ENCODE measurements at regions not wholly inside any gene's neighbourhood (a gene's known extent, or its start where the extent isn't known, plus 50 kb on each side); places are given as distances from the start of the nearest gene placed in this dataset.

- TF ChIP-seq CTCF (IDR thresholded peaks at IDR 0.05) = no peak
- Histone ChIP-seq H3K4me1 (peaks cover 0 to 25% (median 9%) of the 10 kb centered on the region in 4 donors), H3K9me3 (no peaks in the 10 kb centered on the region), H3K4me3 (no peak overlapping the region), H3K27me3 (no peaks in the 10 kb centered on the region), H3K27ac (no peak overlapping the region), H3K36me3 (no peaks in the 10 kb centered on the region)
- no peak for DNase-seq
- intact Hi-C loops (cut with DNase I; ENCODE audit: low total_unique reads) = no loop called here
Observed at GRCh38 chr5:72621576-72621975, 114.4 kb upstream of the ZNF366 start.

- Histone ChIP-seq H3K27ac (no peak overlapping the region), H3K9me3 (no peaks in the 10 kb centered on the region), H3K4me3 (no peak overlapping the region), H3K27me3 (no peaks in the 10 kb centered on the region), H3K4me1 (peaks cover 0 to 17% (median 5%) of the 10 kb centered on the region in 4 donors), H3K36me3 (no peaks in the 10 kb centered on the region)
- no peak for TF ChIP-seq CTCF (IDR thresholded peaks at IDR 0.05)
- intact Hi-C loops (cut with DNase I; ENCODE audit: low total_unique reads) = no loop called here
- DNase-seq = no peak
Observed at GRCh38 chr5:72619677-72620076, 112.5 kb upstream of the ZNF366 start.

GRCh38 chr5:72619251-72619650 is 112.0 kb upstream of the ZNF366 start:
- TF ChIP-seq CTCF (IDR thresholded peaks at IDR 0.05) = no peak
- no peaks in the 10 kb centered on the region for H3K27me3 ChIP-seq
- H3K27ac ChIP-seq = no peak overlapping the region
- intact Hi-C loops (cut with DNase I; ENCODE audit: low total_unique reads) = no loop called here
- no peaks in the 10 kb centered on the region for H3K36me3 ChIP-seq
- DNase-seq = no peak
- H3K4me1 ChIP-seq = peaks cover 0 to 12% (median 1%) of the 10 kb centered on the region in 4 donors
- no peak overlapping the region for H3K4me3 ChIP-seq
- H3K9me3 ChIP-seq = no peaks in the 10 kb centered on the region

- no peak overlapping the region for H3K4me3 ChIP-seq
- TF ChIP-seq CTCF (IDR thresholded peaks at IDR 0.05) = no peak
- H3K9me3 ChIP-seq = no peaks in the 10 kb centered on the region
- DNase-seq = no peak
- no peaks in the 10 kb centered on the region for H3K36me3 ChIP-seq
- no peak overlapping the region for H3K27ac ChIP-seq
- intact Hi-C loops (cut with DNase I; ENCODE audit: low total_unique reads) = no loop called here
- peaks cover 0 to 8% (median 0%) of the 10 kb centered on the region in 4 donors for H3K4me1 ChIP-seq
- no peaks in the 10 kb centered on the region for H3K27me3 ChIP-seq
Observed at GRCh38 chr5:72618708-72619107, 111.5 kb upstream of the ZNF366 start.

- Histone ChIP-seq H3K36me3 (no peaks in the 10 kb centered on the region), H3K27me3 (no peaks in the 10 kb centered on the region), H3K27ac (no peak overlapping the region), H3K9me3 (no peaks in the 10 kb centered on the region), H3K4me1 (no peaks in the 10 kb centered on the region), H3K4me3 (no peak overlapping the region)
- TF ChIP-seq CTCF (IDR thresholded peaks at IDR 0.05) = no peak
- DNase-seq = no peak
- intact Hi-C loops (cut with DNase I; ENCODE audit: low total_unique reads) = no loop called here
Observed at GRCh38 chr5:72615061-72615460, 107.9 kb upstream of the ZNF366 start.

- Histone ChIP-seq H3K27ac (no peak overlapping the region), H3K9me3 (no peaks in the 10 kb centered on the region), H3K4me1 (no peaks in the 10 kb centered on the region), H3K27me3 (no peaks in the 10 kb centered on the region), H3K4me3 (no peak overlapping the region), H3K36me3 (no peaks in the 10 kb centered on the region)
- intact Hi-C loops (cut with DNase I; ENCODE audit: low total_unique reads) = no loop called here
- no peak for DNase-seq
- no peak for TF ChIP-seq CTCF (IDR thresholded peaks at IDR 0.05)
Observed at GRCh38 chr5:72613515-72613914, 106.3 kb upstream of the ZNF366 start.
